ENCODE measurements at regions not wholly inside any gene's neighbourhood (a gene's known extent, or its start where the extent isn't known, plus 50 kb on each side); places are given as distances from the start of the nearest gene placed in this dataset.

DNA sequence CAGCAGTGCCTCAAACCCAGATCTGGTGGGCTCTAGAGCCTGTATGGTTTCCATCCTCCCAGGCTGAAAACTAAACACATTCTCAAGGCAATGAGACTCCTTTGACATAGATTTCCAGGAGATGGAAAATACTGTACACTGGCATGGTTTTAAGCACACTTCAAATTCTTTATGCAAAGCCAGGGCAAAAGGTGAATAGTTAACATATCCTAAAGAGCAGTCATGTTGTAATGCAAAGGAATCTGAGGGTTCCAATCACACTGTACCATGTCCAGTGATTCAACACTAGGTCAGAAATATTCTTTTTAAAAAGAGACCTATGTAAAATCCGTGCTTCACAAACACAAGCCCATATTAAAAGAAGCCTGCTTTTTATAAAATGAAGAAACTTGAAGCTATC, 195.3 kb downstream of the QDPR start:
- TF ChIP-seq, protein P1, sequence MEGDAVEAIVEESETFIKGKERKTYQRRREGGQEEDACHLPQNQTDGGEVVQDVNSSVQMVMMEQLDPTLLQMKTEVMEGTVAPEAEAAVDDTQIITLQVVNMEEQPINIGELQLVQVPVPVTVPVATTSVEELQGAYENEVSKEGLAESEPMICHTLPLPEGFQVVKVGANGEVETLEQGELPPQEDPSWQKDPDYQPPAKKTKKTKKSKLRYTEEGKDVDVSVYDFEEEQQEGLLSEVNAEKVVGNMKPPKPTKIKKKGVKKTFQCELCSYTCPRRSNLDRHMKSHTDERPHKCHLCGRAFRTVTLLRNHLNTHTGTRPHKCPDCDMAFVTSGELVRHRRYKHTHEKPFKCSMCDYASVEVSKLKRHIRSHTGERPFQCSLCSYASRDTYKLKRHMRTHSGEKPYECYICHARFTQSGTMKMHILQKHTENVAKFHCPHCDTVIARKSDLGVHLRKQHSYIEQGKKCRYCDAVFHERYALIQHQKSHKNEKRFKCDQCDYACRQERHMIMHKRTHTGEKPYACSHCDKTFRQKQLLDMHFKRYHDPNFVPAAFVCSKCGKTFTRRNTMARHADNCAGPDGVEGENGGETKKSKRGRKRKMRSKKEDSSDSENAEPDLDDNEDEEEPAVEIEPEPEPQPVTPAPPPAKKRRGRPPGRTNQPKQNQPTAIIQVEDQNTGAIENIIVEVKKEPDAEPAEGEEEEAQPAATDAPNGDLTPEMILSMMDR (conservative IDR thresholded peaks at IDR 0.05; ENCODE audit: low read length) = no peak
- no peak for TF ChIP-seq EZH2phosphoT487 (IDR thresholded peaks at IDR 0.05; ENCODE audit: borderline replicate concordance)

Measured in Loucy (cell line).